ENCODE measurements at regions not wholly inside any gene's neighbourhood (a gene's known extent, or its start where the extent isn't known, plus 50 kb on each side); places are given as distances from the start of the nearest gene placed in this dataset.
"Not testable (repeated sequence)": the region's sequence is repeated elsewhere in the genome, so short reads cannot be mapped to it uniquely, and the experiment has no call there.

- no peak overlapping the region for H2AFZ ChIP-seq (ENCODE audit: low read length)
- 0 out of 2 replicates have a peak, but pooled peaks cover 10% of the 10 kb centered on the region for H3K9me3 ChIP-seq (ENCODE audit: low read length)
- peak overlapping the region; percentile 20; the same call in 1 of the 2 replicates for H3K4me3 ChIP-seq (ENCODE audit: low read length)
- BruUV-seq (replicated peaks) = no TSS peak
- no peaks in the 10 kb centered on the region for H3K27me3 ChIP-seq (ENCODE audit: low read length)
- DNase-seq (no peak), ATAC-seq (no peak)
- peaks cover 14% of the 10 kb centered on the region for H3K4me1 ChIP-seq (ENCODE audit: insufficient read depth, low read length)
- H4K20me1 ChIP-seq (ENCODE audit: low read length) = no peaks in the 10 kb centered on the region
- POLR2A ChIA-PET (ENCODE audit: unreplicated experiment) = no interaction called here
- H3K9ac ChIP-seq (ENCODE audit: low read length) = no peak overlapping the region
- H3K4me2 ChIP-seq (ENCODE audit: low read length) = peak overlapping the region; percentile 15
- peak overlapping the region; percentile 49 for H3K27ac ChIP-seq (ENCODE audit: low read length)
- H3K79me2 ChIP-seq (ENCODE audit: low read length) = no peaks in the 10 kb centered on the region
- intact Hi-C loops (cut with micrococcal nuclease) = no loop called here
- H3K9me2 ChIP-seq (replicated peaks; ENCODE audit: low read length) = no peaks in the 10 kb centered on the region
- no peaks in the 10 kb centered on the region for H3K36me3 ChIP-seq (ENCODE audit: low read depth, low read length)
- H3F3A ChIP-seq (ENCODE audit: low read length, unreplicated experiment) = peaks cover 10% of the 10 kb centered on the region
- CTCF ChIA-PET = no interaction called here
- TF ChIP-seq EZH2 (IDR thresholded peaks at IDR 0.05; ENCODE audit: low read length, unreplicated experiment) (no peak), CTCF (conservative IDR thresholded peaks at IDR 0.05; ENCODE audit: low read depth, low read length) (no peak), EZH2phosphoT487 (IDR thresholded peaks at IDR 0.05; ENCODE audit: borderline replicate concordance, low read length) (no peak)
These were observed 168.7 kb downstream of the POTEB3 start for GRCh38 chr15:21271566-21271965.

GRCh38 chr15:21270474-21270873, 169.8 kb downstream of the POTEB3 start:
- no peak for ATAC-seq
- H3K9me3 ChIP-seq (ENCODE audit: low read length) = 0 out of 2 replicates have a peak, but pooled peaks cover 10% of the 10 kb centered on the region
- H3K36me3 ChIP-seq (ENCODE audit: low read depth, low read length) = no peaks in the 10 kb centered on the region
- H3K9ac ChIP-seq (ENCODE audit: low read length) = no peak overlapping the region
- POLR2A ChIA-PET (ENCODE audit: unreplicated experiment) = no interaction called here
- no peaks in the 10 kb centered on the region for H4K20me1 ChIP-seq (ENCODE audit: low read length)
- no peak overlapping the region for H3K4me3 ChIP-seq (ENCODE audit: low read length)
- TF ChIP-seq EZH2phosphoT487 (IDR thresholded peaks at IDR 0.05; ENCODE audit: borderline replicate concordance, low read length) (no peak), EZH2 (IDR thresholded peaks at IDR 0.05; ENCODE audit: low read length, unreplicated experiment) (no peak), CTCF (conservative IDR thresholded peaks at IDR 0.05; ENCODE audit: low read depth, low read length) (no peak)
- no peak for DNase-seq
- no peak overlapping the region for H2AFZ ChIP-seq (ENCODE audit: low read length)
- peaks cover 14% of the 10 kb centered on the region for H3K4me1 ChIP-seq (ENCODE audit: insufficient read depth, low read length)
- H3K9me2 ChIP-seq (replicated peaks; ENCODE audit: low read length) = no peaks in the 10 kb centered on the region
- BruUV-seq (replicated peaks) = no TSS peak
- H3K4me2 ChIP-seq (ENCODE audit: low read length) = no peak overlapping the region
- H3K27ac ChIP-seq (ENCODE audit: low read length) = no peak overlapping the region
- no peaks in the 10 kb centered on the region for H3K27me3 ChIP-seq (ENCODE audit: low read length)
- no peaks in the 10 kb centered on the region for H3K79me2 ChIP-seq (ENCODE audit: low read length)
- H3F3A ChIP-seq (ENCODE audit: low read length, unreplicated experiment) = peaks cover 10% of the 10 kb centered on the region
- CTCF ChIA-PET = no interaction called here
- intact Hi-C loops (cut with micrococcal nuclease) = no loop called here

GRCh38 chr15:21269673-21270072, 170.6 kb downstream of the POTEB3 start:
- H3K9me2 ChIP-seq (replicated peaks; ENCODE audit: low read length); BruUV-seq (replicated peaks); H4K20me1 ChIP-seq (ENCODE audit: low read length); intact Hi-C loops (cut with micrococcal nuclease); ATAC-seq; H3K79me2 ChIP-seq (ENCODE audit: low read length); CTCF ChIA-PET; H3K27me3 ChIP-seq (ENCODE audit: low read length); POLR2A ChIA-PET (ENCODE audit: unreplicated experiment); H3K9ac ChIP-seq (ENCODE audit: low read length); DNase-seq; H3K4me2 ChIP-seq (ENCODE audit: low read length); H3K36me3 ChIP-seq (ENCODE audit: low read depth, low read length); H3K4me3 ChIP-seq (ENCODE audit: low read length); H3K27ac ChIP-seq (ENCODE audit: low read length); H2AFZ ChIP-seq (ENCODE audit: low read length): not testable (repeated sequence)
- 0 out of 2 replicates have a peak, but pooled peaks cover 10% of the 10 kb centered on the region for H3K9me3 ChIP-seq (ENCODE audit: low read length)
- peaks cover 14% of the 10 kb centered on the region for H3K4me1 ChIP-seq (ENCODE audit: insufficient read depth, low read length)
- peaks cover 10% of the 10 kb centered on the region for H3F3A ChIP-seq (ENCODE audit: low read length, unreplicated experiment)
